ENCODE measurements at regions not wholly inside any gene's neighbourhood (a gene's known extent, or its start where the extent isn't known, plus 50 kb on each side); places are given as distances from the start of the nearest gene placed in this dataset.

- no peak overlapping the region for H3K4me3 ChIP-seq (ENCODE audit: low read length)
- no peak for DNase-seq (ENCODE audit: low read depth, low spot score)
These were observed 430.8 kb downstream of the DIPK2A start for GRCh38 chr3:144402430-144402829.

GRCh38 chr3:144403040-144403457, 431.4 kb downstream of the DIPK2A start:
- DNase-seq (ENCODE audit: low read depth, low spot score), result no peak
- no peak overlapping the region for H3K4me3 ChIP-seq (ENCODE audit: low read length)

- no peak overlapping the region for H3K4me3 ChIP-seq (ENCODE audit: low read length)
- no peak for DNase-seq (ENCODE audit: low read depth, low spot score)
These were observed 435.7 kb downstream of the DIPK2A start for GRCh38 chr3:144407335-144407734.

GRCh38 chr3:144409319-144409718, 437.7 kb downstream of the DIPK2A start:
- no peak for DNase-seq (ENCODE audit: low read depth, low spot score)
- H3K4me3 ChIP-seq (ENCODE audit: low read length), result no peak overlapping the region

GRCh38 chr3:144413068-144413467, 441.4 kb downstream of the DIPK2A start:
- no peak overlapping the region for H3K4me3 ChIP-seq (ENCODE audit: low read length)
- DNase-seq (ENCODE audit: low read depth, low spot score), result no peak

GRCh38 chr3:144415492-144415891, 443.9 kb downstream of the DIPK2A start:
- no peak overlapping the region for H3K4me3 ChIP-seq (ENCODE audit: low read length)
- no peak for DNase-seq (ENCODE audit: low read depth, low spot score)

GRCh38 chr3:144424606-144425005, 453.0 kb downstream of the DIPK2A start:
- DNase-seq (ENCODE audit: low read depth, low spot score), result no peak
- no peak overlapping the region for H3K4me3 ChIP-seq (ENCODE audit: low read length)

GRCh38 chr3:144426366-144426765, 454.7 kb downstream of the DIPK2A start:
- no peak for DNase-seq (ENCODE audit: low read depth, low spot score)
- no peak overlapping the region for H3K4me3 ChIP-seq (ENCODE audit: low read length)

- no peak overlapping the region for H3K4me3 ChIP-seq (ENCODE audit: low read length)
- no peak for DNase-seq (ENCODE audit: low read depth, low spot score)
These were observed 455.3 kb downstream of the DIPK2A start for GRCh38 chr3:144426967-144427366.

- H3K4me3 ChIP-seq (ENCODE audit: low read length), result no peak overlapping the region
- no peak for DNase-seq (ENCODE audit: low read depth, low spot score)
These were observed 458.1 kb downstream of the DIPK2A start for GRCh38 chr3:144429719-144430121.

- no peak overlapping the region for H3K4me3 ChIP-seq (ENCODE audit: low read length)
- no peak for DNase-seq (ENCODE audit: low read depth, low spot score)
These were observed 459.5 kb downstream of the DIPK2A start for GRCh38 chr3:144431134-144431533.

- DNase-seq (ENCODE audit: low read depth, low spot score), result no peak
- H3K4me3 ChIP-seq (ENCODE audit: low read length), result no peak overlapping the region
These were observed 461.4 kb downstream of the DIPK2A start for GRCh38 chr3:144433006-144433405.

GRCh38 chr3:144437989-144438388, 466.4 kb downstream of the DIPK2A start:
- H3K4me3 ChIP-seq (ENCODE audit: low read length), result no peak overlapping the region
- no peak for DNase-seq (ENCODE audit: low read depth, low spot score)

- DNase-seq (ENCODE audit: low read depth, low spot score), result no peak
- H3K4me3 ChIP-seq (ENCODE audit: low read length), result no peak overlapping the region
These were observed 472.4 kb downstream of the DIPK2A start for GRCh38 chr3:144444061-144444460.

GRCh38 chr3:144444546-144444945, 472.9 kb downstream of the DIPK2A start:
- DNase-seq (ENCODE audit: low read depth, low spot score), result no peak
- no peak overlapping the region for H3K4me3 ChIP-seq (ENCODE audit: low read length)

- no peak overlapping the region for H3K4me3 ChIP-seq (ENCODE audit: low read length)
- DNase-seq (ENCODE audit: low read depth, low spot score), result no peak
These were observed 484.3 kb downstream of the DIPK2A start for GRCh38 chr3:144455841-144456440.

GRCh38 chr3:144457758-144458157, 486.1 kb downstream of the DIPK2A start:
- DNase-seq (ENCODE audit: low read depth, low spot score), result no peak
- no peak overlapping the region for H3K4me3 ChIP-seq (ENCODE audit: low read length)

- no peak for DNase-seq (ENCODE audit: low read depth, low spot score)
- no peak overlapping the region for H3K4me3 ChIP-seq (ENCODE audit: low read length)
These were observed 486.7 kb downstream of the DIPK2A start for GRCh38 chr3:144458283-144458682.

- DNase-seq (ENCODE audit: low read depth, low spot score), result no peak
- no peak overlapping the region for H3K4me3 ChIP-seq (ENCODE audit: low read length)
These were observed 490.7 kb downstream of the DIPK2A start for GRCh38 chr3:144462337-144462736.

GRCh38 chr3:144463911-144464310, 492.3 kb downstream of the DIPK2A start:
- no peak overlapping the region for H3K4me3 ChIP-seq (ENCODE audit: low read length)
- DNase-seq (ENCODE audit: low read depth, low spot score), result no peak

GRCh38 chr3:144466114-144466513, 494.5 kb downstream of the DIPK2A start:
- DNase-seq (ENCODE audit: low read depth, low spot score), result no peak
- H3K4me3 ChIP-seq (ENCODE audit: low read length), result no peak overlapping the region

- no peak overlapping the region for H3K4me3 ChIP-seq (ENCODE audit: low read length)
- DNase-seq (ENCODE audit: low read depth, low spot score), result no peak
These were observed 494.9 kb downstream of the DIPK2A start for GRCh38 chr3:144466540-144466939.

All from Jurkat, Clone E6-1 (cell line).